C4-2B (cell line): ENCODE measurements at regions not wholly inside any gene's neighbourhood (a gene's known extent, or its start where the extent isn't known, plus 50 kb on each side); places are given as distances from the start of the nearest gene placed in this dataset.

ENCODE experiments used
- H3K27ac ChIP-seq: fragments of 450-650 bp; 2 replicates; pipeline ENCODE4 v1.5.1; 2017
- ZFX ChIP-seq: fragments of 450-650 bp; IDR thresholded peaks from 2 replicates; pipeline ENCODE4 v1.6.1; 2017
- TF ChIP-seq, protein P1 (sequence below): fragments of 450-650 bp; conservative IDR thresholded peaks from 2 replicates; pipeline ENCODE4 v1.5.1; 2017; ENCODE audit warnings: mild to moderate bottlenecking

DNA sequence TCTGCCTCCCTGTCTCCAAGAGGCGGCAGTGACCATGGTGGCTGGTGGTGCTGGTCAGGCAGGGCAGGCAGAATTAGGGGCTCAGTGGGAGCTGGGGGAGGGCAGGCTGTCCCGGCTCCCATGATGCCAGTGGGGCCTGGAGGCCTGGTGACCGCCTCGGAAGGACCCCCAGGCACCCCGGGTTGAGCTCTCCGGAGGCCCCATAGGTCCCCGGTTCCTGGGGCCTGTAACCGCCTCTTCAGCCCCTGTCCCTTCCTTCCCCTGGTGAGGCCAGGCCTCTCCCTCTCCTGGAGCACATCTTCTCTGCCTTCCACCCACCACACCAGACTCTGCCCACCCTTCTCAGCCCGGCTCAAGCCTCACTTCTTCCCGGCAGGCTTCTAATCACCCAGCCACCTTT, 117.7 kb upstream of the GSC start:
- TF ChIP-seq, protein P1, sequence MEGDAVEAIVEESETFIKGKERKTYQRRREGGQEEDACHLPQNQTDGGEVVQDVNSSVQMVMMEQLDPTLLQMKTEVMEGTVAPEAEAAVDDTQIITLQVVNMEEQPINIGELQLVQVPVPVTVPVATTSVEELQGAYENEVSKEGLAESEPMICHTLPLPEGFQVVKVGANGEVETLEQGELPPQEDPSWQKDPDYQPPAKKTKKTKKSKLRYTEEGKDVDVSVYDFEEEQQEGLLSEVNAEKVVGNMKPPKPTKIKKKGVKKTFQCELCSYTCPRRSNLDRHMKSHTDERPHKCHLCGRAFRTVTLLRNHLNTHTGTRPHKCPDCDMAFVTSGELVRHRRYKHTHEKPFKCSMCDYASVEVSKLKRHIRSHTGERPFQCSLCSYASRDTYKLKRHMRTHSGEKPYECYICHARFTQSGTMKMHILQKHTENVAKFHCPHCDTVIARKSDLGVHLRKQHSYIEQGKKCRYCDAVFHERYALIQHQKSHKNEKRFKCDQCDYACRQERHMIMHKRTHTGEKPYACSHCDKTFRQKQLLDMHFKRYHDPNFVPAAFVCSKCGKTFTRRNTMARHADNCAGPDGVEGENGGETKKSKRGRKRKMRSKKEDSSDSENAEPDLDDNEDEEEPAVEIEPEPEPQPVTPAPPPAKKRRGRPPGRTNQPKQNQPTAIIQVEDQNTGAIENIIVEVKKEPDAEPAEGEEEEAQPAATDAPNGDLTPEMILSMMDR = no peak
- no peak overlapping the region for H3K27ac ChIP-seq

DNA sequence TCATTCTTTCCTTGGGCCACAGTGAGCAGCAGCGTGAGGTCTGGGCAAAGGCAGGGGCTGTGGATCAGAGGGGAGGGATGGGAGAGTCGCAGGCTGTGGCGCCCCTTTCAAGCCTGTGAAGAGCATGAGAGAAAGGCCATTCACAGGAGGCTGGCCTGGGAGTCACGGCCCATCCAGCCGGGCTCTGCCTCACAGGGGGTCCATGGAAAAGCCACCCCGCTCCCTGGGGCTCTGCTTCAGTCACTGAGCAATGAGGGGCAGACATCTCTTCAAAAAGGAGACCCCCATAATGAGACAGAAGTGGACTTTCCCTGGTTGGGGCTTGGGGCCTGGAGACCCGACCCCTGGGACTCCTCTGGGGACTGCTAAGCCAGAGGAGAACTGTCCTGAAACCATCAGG, 117.0 kb upstream of the GSC start:
- no peak for TF ChIP-seq ZFX
- TF ChIP-seq, protein P1 = no peak
- no peak overlapping the region for H3K27ac ChIP-seq

- TF ChIP-seq ZFX = no peak
- H3K27ac ChIP-seq = no peak overlapping the region
Observed at GRCh38 chr14:94885481-94886155, 115.7 kb upstream of the GSC start.

DNA sequence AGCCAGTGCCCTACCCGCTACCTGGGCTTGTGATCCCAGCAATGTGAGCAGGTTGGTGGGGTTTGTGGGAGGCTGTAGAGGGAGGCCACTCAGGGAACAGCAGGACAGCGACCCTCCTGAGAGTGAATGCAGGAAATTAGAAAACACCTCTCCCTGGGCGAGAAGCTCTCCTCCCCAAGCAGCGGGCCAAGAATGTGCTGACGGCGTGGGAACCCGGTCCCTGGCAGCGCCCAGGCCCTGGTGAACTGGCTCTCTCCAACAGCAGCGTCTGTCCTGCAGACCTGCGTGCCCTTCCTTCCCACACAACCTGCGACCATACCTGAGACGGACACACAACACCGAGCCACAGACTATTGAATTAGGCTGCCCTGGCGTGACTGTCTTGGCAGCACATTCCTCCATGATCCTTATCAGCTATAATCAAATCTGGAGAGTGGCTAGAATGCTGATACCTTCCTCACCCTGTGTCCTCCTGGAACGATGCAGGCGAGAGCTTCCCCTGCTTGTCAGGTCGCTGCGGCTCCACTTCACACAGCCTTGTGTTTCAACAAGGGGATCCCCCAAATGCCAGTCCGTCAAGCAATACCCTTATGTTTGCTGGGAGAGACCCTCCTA, 114.8 kb upstream of the GSC start:
- H3K27ac ChIP-seq = no peak overlapping the region
- TF ChIP-seq, protein P1 = no peak
- TF ChIP-seq ZFX = no peak

DNA sequence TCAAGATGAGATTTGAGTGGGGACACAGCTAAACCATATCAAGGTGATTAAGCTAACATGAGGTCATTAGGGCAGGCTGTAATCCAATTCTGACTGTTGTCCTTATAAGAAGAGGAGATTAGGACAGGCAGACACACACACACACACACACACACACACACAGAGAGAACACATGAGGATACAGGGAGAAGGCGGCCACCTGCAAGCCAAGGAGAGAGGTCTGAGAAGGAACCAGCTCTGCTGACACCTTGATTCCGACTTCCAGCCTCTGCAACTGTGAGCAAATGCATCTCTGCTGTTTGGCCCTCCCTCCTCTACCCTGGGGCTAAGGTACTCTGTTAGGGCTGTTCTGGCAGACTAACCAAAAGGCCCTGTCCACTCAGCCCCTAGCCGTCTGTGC, 112.5 kb upstream of the GSC start:
- H3K27ac ChIP-seq = no peak overlapping the region
- TF ChIP-seq, protein P1 = no peak
- no peak for TF ChIP-seq ZFX

DNA sequence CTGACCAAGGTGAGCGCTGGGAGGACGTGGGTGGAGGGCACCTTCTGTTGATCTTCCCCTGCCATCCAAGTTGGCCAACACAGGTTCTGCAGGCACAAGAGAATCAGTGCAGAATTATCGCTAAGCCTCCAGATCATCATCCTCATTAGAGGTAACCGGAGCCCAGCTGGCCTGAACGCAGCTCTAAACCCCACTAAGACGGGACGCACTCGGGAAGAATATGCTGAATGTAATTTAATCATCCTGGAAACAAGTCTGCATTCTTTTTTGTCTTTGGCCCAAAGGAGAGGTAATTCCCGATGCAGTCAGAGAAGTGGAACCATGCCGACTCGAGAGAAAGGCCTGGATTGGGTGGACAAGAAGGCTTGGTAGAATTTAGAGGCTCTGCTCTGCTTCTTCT, 111.0 kb upstream of the GSC start:
- TF ChIP-seq ZFX = no peak
- TF ChIP-seq, protein P1 = no peak

DNA sequence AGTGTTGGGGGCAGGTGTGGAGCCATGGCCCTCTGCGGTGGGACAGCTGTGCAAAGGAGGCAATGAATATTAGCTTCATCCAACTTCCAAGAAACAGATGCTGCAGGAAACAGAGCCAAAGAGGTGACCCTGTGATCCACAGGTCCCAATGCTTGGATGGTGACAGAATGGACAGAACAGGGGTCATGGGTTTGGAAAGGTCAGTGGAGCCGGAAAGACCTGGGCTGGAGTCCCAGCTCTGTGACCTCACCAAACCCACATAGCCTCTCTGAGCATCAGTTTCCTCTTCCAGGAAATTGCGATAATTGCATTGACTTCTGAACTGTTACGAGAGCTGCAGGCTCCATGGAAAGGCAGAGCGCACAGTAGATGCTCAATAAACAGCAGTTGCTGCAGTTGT, 110.2 kb upstream of the GSC start:
- no peak for TF ChIP-seq ZFX
- TF ChIP-seq, protein P1 = no peak
- no peak overlapping the region for H3K27ac ChIP-seq

More for the DNA sequence above, 111.0 kb upstream of the GSC start:
- H3K27ac ChIP-seq = no peak overlapping the region

DNA sequence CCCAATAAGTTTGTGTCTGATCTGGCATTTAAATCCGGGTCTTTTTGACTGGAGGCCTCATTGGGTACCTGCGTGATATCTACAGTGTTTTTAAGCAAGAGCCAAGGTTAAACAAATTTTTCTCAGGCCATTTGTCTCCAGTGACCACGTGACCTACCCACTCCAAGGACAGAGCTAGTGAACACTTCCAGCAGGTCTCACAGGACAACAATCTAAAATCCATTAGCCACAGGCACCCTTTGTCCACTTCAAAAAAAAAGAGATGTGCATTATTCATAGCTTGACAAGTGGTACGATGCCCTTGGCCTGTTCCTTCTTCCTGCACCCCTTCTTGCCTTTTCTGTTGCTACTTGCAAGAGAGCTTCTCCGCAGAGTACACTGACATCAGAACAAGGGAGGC, 109.6 kb upstream of the GSC start:
- TF ChIP-seq ZFX = no peak
- TF ChIP-seq, protein P1 = no peak
- H3K27ac ChIP-seq = no peak overlapping the region
